GM23248 (cell line): ENCODE measurements at regions not wholly inside any gene's neighbourhood (a gene's known extent, or its start where the extent isn't known, plus 50 kb on each side); places are given as distances from the start of the nearest gene placed in this dataset.

Experiments used
- EZH2 ChIP-seq: fragments of 200-600 bp; sonication (generic); IDR thresholded peaks from 2 replicates; pipeline ENCODE4 v1.6.1; 2018; ENCODE audit warnings: antibody characterized with exemption, mild to moderate bottlenecking; ENCODE audit not compliant: insufficient read depth, poor library complexity, severe bottlenecking
- EZH2phosphoT487 ChIP-seq: fragments of 200-600 bp; sonication (generic); IDR thresholded peaks from 2 replicates; pipeline ENCODE4 v1.6.1; 2018; ENCODE audit warnings: antibody characterized with exemption, moderate library complexity, mild to moderate bottlenecking, low read depth; ENCODE audit not compliant: insufficient read depth

GRCh38 chr11:101707477-101707876 is 123.7 kb upstream of the TRPC6 start:
- no peak for TF ChIP-seq EZH2
- no peak for TF ChIP-seq EZH2phosphoT487
